ENCODE measurements at regions not wholly inside any gene's neighbourhood (a gene's known extent, or its start where the extent isn't known, plus 50 kb on each side); places are given as distances from the start of the nearest gene placed in this dataset.

DNA sequence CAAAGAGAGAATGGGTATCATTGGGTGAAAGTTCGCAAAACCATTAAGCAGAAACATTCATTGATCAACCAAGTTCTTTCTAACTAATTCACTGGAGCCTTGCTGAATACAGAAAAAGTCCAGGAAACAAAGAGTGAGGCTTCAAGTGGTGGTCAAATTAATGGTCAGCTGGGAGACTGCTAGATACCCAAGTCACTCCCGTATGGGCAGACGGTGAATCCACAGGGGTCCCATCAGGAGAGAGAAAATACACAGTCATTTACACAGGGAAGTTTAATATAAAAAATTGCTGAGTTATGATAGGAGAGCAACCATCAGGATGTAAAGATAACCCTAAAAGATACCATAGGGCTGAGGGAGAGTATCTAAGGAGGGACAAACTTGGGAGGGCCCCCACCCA, 198.7 kb upstream of the DTNBP1 start:
- DNase-seq = no peak
- Mint-ChIP-seq H3K4me3 (no peak overlapping the region), H3K27ac (no peak overlapping the region), H3K27me3 (ENCODE audit: low read depth in 3 of 3) (peaks cover 0 to 1% (median 0%) of the 10 kb centered on the region in 3 donors), H3K36me3 (peaks cover 0 to 3% of the 10 kb centered on the region in 2 donors), H3K9me3 (peaks cover 0 to 6% (median 0%) of the 10 kb centered on the region in 7 donors), H3K4me1 (peaks cover 4% of the 10 kb centered on the region)
- no peak overlapping the region for H2AFZ ChIP-seq (ENCODE audit: insufficient read depth, low read depth, low read length, poor library complexity, severe bottlenecking)
- H3K79me2 ChIP-seq (ENCODE audit: insufficient read depth, low read length) = no peaks in the 10 kb centered on the region
- TF ChIP-seq, protein P1, sequence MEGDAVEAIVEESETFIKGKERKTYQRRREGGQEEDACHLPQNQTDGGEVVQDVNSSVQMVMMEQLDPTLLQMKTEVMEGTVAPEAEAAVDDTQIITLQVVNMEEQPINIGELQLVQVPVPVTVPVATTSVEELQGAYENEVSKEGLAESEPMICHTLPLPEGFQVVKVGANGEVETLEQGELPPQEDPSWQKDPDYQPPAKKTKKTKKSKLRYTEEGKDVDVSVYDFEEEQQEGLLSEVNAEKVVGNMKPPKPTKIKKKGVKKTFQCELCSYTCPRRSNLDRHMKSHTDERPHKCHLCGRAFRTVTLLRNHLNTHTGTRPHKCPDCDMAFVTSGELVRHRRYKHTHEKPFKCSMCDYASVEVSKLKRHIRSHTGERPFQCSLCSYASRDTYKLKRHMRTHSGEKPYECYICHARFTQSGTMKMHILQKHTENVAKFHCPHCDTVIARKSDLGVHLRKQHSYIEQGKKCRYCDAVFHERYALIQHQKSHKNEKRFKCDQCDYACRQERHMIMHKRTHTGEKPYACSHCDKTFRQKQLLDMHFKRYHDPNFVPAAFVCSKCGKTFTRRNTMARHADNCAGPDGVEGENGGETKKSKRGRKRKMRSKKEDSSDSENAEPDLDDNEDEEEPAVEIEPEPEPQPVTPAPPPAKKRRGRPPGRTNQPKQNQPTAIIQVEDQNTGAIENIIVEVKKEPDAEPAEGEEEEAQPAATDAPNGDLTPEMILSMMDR (IDR thresholded peaks at IDR 0.05) = no peak
- H3K9me3 ChIP-seq (replicated peaks in 1 of 2; ENCODE audit: control insufficient read depth in 1 of 2, insufficient read depth in 1 of 2, low read length in 2 of 2) = no peaks in the 10 kb centered on the region
- no peaks in the 10 kb centered on the region for H3K36me3 ChIP-seq (replicated peaks in 1 of 2; ENCODE audit: control insufficient read depth in 1 of 2, insufficient read depth in 2 of 2, low read length in 2 of 2)
- no peak overlapping the region for H3K9ac ChIP-seq (ENCODE audit: insufficient read depth, low read length, poor library complexity, severe bottlenecking)
- no peaks in the 10 kb centered on the region for H4K20me1 ChIP-seq (ENCODE audit: insufficient read depth, low read length)
- no CpG with 5 or more reads among the region's 3 CpGs for WGBS (ENCODE audit: insufficient coverage)
- no peaks in the 10 kb centered on the region for H3K27me3 ChIP-seq (ENCODE audit: control insufficient read depth in 2 of 2, insufficient read depth in 2 of 2, low read length in 2 of 2)
- intact Hi-C loops (cut with micrococcal nuclease) = no loop called here
- H3K4me2 ChIP-seq (replicated peaks; ENCODE audit: extremely low read depth, low read length, poor library complexity, severe bottlenecking) = no peak overlapping the region
- H3K4me1 ChIP-seq (ENCODE audit: control insufficient read depth in 1 of 2, insufficient read depth in 2 of 2, low read length in 2 of 2) = no peaks in the 10 kb centered on the region
- H3K4me3 ChIP-seq (replicated peaks in 1 of 3; ENCODE audit: low read depth in 2 of 3, low read length in 3 of 3) = no peak overlapping the region
- H3K27ac ChIP-seq (ENCODE audit: low read depth in 1 of 2, low read length in 2 of 2) = no peak overlapping the region

DNA sequence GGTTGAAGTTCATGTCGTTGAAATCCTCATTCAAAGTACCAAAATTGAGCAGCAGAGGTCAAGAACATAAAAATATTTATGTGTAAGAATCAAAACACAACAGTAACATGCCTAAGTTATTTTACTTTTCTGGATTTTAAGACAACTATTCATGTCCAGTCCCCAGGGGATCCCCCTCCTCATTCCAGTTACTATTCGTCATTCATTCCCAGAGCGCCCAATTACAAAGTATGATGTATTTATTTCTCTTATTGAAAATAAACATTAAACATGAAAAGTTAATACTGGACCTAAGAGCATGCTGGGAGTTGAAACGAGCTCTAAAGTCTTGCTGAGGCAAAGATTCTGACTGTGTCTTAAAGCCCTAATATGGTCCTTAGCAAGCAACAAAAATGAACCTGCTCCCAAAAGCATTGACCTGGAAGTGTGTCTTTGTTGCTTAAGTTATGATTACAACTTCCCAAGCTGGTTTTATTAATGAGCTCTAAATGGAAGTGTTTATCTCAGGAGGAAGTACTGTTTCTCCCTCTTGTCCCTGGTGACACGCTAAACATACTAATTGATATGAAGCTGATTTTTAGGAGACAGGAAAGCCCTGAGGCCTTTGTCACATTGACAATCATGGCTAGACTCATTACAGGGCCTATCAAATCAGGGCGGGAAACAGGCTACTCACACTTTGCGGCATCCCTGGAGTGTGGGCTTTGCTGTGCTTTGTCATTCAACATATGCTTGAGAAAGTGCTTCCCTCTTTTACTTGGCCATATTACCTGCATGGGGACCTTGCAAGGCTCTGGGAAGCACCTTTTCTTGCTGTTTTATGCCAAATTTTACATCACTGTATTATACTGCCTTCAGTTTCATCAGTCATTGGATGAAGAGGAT, 192.2 kb upstream of the DTNBP1 start:
- Histone ChIP-seq H3K4me2 (replicated peaks; ENCODE audit: extremely low read depth, low read length, poor library complexity, severe bottlenecking) (no peak overlapping the region), H3K4me3 (replicated peaks in 1 of 3; ENCODE audit: low read depth in 2 of 3, low read length in 3 of 3) (no peak overlapping the region), H3K4me1 (ENCODE audit: control insufficient read depth in 1 of 2, insufficient read depth in 2 of 2, low read length in 2 of 2) (no peaks in the 10 kb centered on the region), H3K27me3 (ENCODE audit: control insufficient read depth in 2 of 2, insufficient read depth in 2 of 2, low read length in 2 of 2) (no peaks in the 10 kb centered on the region), H3K27ac (ENCODE audit: low read depth in 1 of 2, low read length in 2 of 2) (no peak overlapping the region), H2AFZ (ENCODE audit: insufficient read depth, low read depth, low read length, poor library complexity, severe bottlenecking) (no peak overlapping the region), H3K79me2 (ENCODE audit: insufficient read depth, low read length) (no peaks in the 10 kb centered on the region), H3K9ac (ENCODE audit: insufficient read depth, low read length, poor library complexity, severe bottlenecking) (no peak overlapping the region), H3K9me3 (replicated peaks in 1 of 2; ENCODE audit: control insufficient read depth in 1 of 2, insufficient read depth in 1 of 2, low read length in 2 of 2) (peaks cover 10 to 14% of the 10 kb centered on the region in 2 donors), H3K36me3 (replicated peaks in 1 of 2; ENCODE audit: control insufficient read depth in 1 of 2, insufficient read depth in 2 of 2, low read length in 2 of 2) (no peaks in the 10 kb centered on the region), H4K20me1 (ENCODE audit: insufficient read depth, low read length) (no peaks in the 10 kb centered on the region)
- no peak for DNase-seq
- no peaks in the 10 kb centered on the region for H3K27me3 Mint-ChIP-seq (ENCODE audit: low read depth in 3 of 3)
- H3K4me3 Mint-ChIP-seq = no peak overlapping the region
- no peak overlapping the region for H3K27ac Mint-ChIP-seq
- intact Hi-C loops (cut with micrococcal nuclease) = no loop called here
- no CpG with 5 or more reads among the region's 7 CpGs for WGBS (ENCODE audit: insufficient coverage)
- peaks cover 0 to 6% of the 10 kb centered on the region in 2 donors for H3K36me3 Mint-ChIP-seq
- peaks cover 8 to 14% (median 11%) of the 10 kb centered on the region in 7 donors for H3K9me3 Mint-ChIP-seq
- peaks cover 2% of the 10 kb centered on the region for H3K4me1 Mint-ChIP-seq
- TF ChIP-seq, protein P1 (IDR thresholded peaks at IDR 0.05) = no peak

Data from CD14-positive monocyte (primary cell).